Osteoblast (primary cell): ENCODE measurements at regions not wholly inside any gene's neighbourhood (a gene's known extent, or its start where the extent isn't known, plus 50 kb on each side); places are given as distances from the start of the nearest gene placed in this dataset.
"Not testable (repeated sequence)": the region's sequence is repeated elsewhere in the genome, so short reads cannot be mapped to it uniquely, and the experiment has no call there.

Experiments
- DNase-seq: peaks from one replicate; pipeline ENCODE4 v3.0.0; 2011; ENCODE audit warnings: low spot score, mixed read lengths; ENCODE audit not compliant: insufficient read length; ENCODE audit errors: missing footprints
- H2AFZ ChIP-seq: 2 replicates; pipeline ENCODE4 v1.6.0; 2011; ENCODE audit warnings: mild to moderate bottlenecking, low read length
- H3K27ac ChIP-seq: 2 replicates; pipeline ENCODE4 v1.5.1; 2011; ENCODE audit warnings: mild to moderate bottlenecking, low read depth, low read length, moderate library complexity
- H3K27me3 ChIP-seq: 2 replicates; pipeline ENCODE4 v1.6.0; 2012; ENCODE audit warnings: mild to moderate bottlenecking, control low read depth, inconsistent platforms, low read length, moderate library complexity; ENCODE audit not compliant: insufficient read depth
- H3K36me3 ChIP-seq: 2 replicates; pipeline ENCODE4 v1.5.1; 2011; ENCODE audit warnings: mild to moderate bottlenecking, low read length, control low read depth, moderate library complexity; ENCODE audit not compliant: insufficient read depth
- H3K4me1 ChIP-seq: 2 replicates; pipeline ENCODE4 v1.5.1; 2011; ENCODE audit warnings: mild to moderate bottlenecking, low read length, control low read depth, moderate library complexity; ENCODE audit not compliant: insufficient read depth
- H3K4me2 ChIP-seq: 2 replicates; pipeline ENCODE4 v1.6.0; 2011; ENCODE audit warnings: mild to moderate bottlenecking, low read length; ENCODE audit not compliant: insufficient read depth
- H3K4me3 ChIP-seq: fragments of 200-600 bp; sonication (generic); 3 replicates; pipeline ENCODE4 v1.5.1; 2012; ENCODE audit warnings: mild to moderate bottlenecking, low read length, inconsistent platforms; ENCODE audit not compliant: insufficient read depth
- H3K79me2 ChIP-seq: 2 replicates; pipeline ENCODE4 v1.6.0; 2012; ENCODE audit warnings: mild to moderate bottlenecking, low read length, control low read depth, inconsistent platforms; ENCODE audit not compliant: insufficient read depth
- H3K9me3 ChIP-seq: 2 replicates; pipeline ENCODE4 v1.5.1; 2011; ENCODE audit warnings: low read depth, low read length, control low read depth
- H4K20me1 ChIP-seq: 2 replicates; pipeline ENCODE4 v1.6.0; 2012; ENCODE audit warnings: mild to moderate bottlenecking, low read length, control low read depth; ENCODE audit not compliant: insufficient read depth
- CTCF ChIP-seq: IDR thresholded peaks from 2 replicates; pipeline ENCODE4 v1.5.1; 2011; ENCODE audit warnings: mild to moderate bottlenecking, low read depth, low read length, moderate library complexity; ENCODE audit errors: extremely low read depth

DNA sequence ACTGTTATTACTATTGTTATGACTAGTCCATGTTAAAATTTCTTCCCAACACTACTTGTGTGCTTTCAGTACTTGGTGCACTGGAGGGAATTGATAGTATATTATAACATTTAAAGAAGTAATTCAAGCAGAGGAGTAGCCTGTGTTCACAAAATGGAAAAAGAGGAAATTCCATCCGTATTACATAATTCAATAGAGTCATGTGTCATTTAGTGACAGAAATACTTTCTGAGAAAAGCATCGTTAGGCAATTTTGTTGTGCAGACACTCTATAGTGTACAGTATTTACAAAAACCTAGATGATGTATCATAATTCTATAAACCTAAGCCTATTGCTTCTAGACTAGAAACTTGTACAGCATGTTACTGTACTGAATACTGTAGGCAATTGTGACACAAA, 78.3 kb upstream of the PCSK5 start:
- Histone ChIP-seq H3K4me3 (no peak overlapping the region), H2AFZ (no peak overlapping the region), H3K36me3 (no peaks in the 10 kb centered on the region), H3K79me2 (no peaks in the 10 kb centered on the region), H3K4me2 (no peak overlapping the region), H4K20me1 (no peaks in the 10 kb centered on the region), H3K9me3 (no peaks in the 10 kb centered on the region), H3K27me3 (no peaks in the 10 kb centered on the region), H3K27ac (no peak overlapping the region), H3K4me1 (no peaks in the 10 kb centered on the region)
- TF ChIP-seq CTCF, result no peak
- DNase-seq, result peak; percentile 31

- no peak overlapping the region for H3K4me2 ChIP-seq
- H3K36me3 ChIP-seq, result no peaks in the 10 kb centered on the region
- no peak for TF ChIP-seq CTCF
- peak; percentile 76 for DNase-seq
- no peaks in the 10 kb centered on the region for H3K27me3 ChIP-seq
- no peak overlapping the region for H2AFZ ChIP-seq
- no peaks in the 10 kb centered on the region for H4K20me1 ChIP-seq
- no peak overlapping the region for H3K27ac ChIP-seq
- no peaks in the 10 kb centered on the region for H3K4me1 ChIP-seq
- H3K9me3 ChIP-seq, result no peaks in the 10 kb centered on the region
- H3K4me3 ChIP-seq, result no peak overlapping the region
- H3K79me2 ChIP-seq, result no peaks in the 10 kb centered on the region
Measured at GRCh38 chr9:75814667-75815066, 75.8 kb upstream of the PCSK5 start.

DNA sequence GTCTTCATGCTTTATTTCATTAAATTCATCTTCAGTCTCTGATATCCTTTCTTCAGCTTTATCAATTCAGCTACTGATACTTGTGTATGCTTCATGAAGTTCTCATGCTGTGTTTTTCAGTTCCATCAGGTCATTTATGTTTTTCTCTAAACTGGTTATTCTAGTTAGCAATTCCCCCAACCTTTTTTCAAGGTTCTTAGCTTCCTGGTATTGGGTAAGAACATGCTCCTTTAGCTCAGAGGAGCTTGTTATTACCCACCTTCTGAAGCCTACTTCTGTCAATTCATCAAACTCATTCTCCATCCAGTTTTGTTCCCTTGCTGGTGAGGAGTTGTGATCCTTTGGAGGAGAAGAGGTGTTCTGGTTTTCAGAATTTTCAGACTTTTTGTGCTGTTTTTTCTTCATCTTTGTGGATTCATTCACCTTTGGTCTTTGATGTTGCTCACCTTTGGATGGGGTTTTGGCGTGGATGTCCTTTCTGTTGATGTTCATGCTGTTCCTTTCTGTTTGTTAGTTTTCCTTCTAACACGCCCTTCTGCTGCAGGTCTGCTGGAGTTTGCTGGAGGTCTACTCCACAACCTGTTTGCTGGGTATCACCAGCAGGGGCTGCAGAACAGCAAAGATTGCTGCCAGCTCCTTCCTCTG, 69.9 kb upstream of the PCSK5 start:
- not testable (repeated sequence) for H3K79me2 ChIP-seq, H3K4me1 ChIP-seq, H3K27me3 ChIP-seq, H3K4me3 ChIP-seq, H3K36me3 ChIP-seq, H2AFZ ChIP-seq, H3K9me3 ChIP-seq, H4K20me1 ChIP-seq, H3K27ac ChIP-seq, H3K4me2 ChIP-seq, DNase-seq

DNA sequence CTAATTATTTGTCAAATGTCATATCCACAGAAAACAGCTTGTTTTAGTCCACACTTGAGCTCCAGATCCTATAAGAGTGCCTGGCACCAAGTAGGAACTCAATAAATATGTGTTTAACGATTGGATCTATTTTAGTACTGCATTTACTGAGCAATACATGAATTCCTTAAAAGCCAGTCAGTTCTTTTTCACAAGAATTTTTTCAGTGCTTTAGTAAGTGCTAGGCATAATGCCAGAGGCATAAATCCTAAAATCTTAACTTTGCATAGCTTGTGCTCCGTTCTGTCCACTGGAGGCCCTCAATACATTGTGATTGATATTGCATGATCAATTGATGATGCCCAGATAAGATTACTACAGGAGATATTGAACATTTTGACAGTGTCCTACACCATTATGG, 67.3 kb upstream of the PCSK5 start:
- no peaks in the 10 kb centered on the region for H3K27me3 ChIP-seq
- H3K4me1 ChIP-seq, result no peaks in the 10 kb centered on the region
- H4K20me1 ChIP-seq, result no peaks in the 10 kb centered on the region
- H3K27ac ChIP-seq, result no peak overlapping the region
- H3K9me3 ChIP-seq, result no peaks in the 10 kb centered on the region
- TF ChIP-seq CTCF, result no peak
- no peaks in the 10 kb centered on the region for H3K79me2 ChIP-seq
- no peak overlapping the region for H3K4me2 ChIP-seq
- DNase-seq, result no peak
- H2AFZ ChIP-seq, result no peak overlapping the region
- H3K4me3 ChIP-seq, result no peak overlapping the region
- no peaks in the 10 kb centered on the region for H3K36me3 ChIP-seq
